ENCODE measurements at regions not wholly inside any gene's neighbourhood (a gene's known extent, or its start where the extent isn't known, plus 50 kb on each side); places are given as distances from the start of the nearest gene placed in this dataset.

DNA sequence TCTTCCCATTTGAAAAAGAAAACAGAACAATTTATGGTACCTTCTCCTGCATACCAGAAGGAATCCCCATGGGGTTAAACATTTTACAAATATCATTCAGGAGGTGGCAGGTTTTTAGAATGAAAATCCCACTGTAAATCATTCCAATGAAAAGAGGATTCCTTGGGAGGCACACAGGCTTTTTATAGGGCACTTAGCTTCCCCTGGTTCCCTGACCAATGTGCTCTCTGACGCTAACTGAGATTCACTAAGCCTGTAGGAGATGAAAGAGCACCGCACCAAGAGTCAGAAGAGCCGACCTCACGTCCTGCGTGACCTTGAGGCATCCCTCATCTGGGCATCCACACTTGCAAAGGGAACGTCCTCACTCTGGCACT, 82.5 kb downstream of the CMPK2 start:
- H3T11ph ChIP-seq (ENCODE audit: low read length) = no peak overlapping the region
- no peaks in the 10 kb centered on the region for H3K79me2 ChIP-seq (ENCODE audit: insufficient read depth, low read length)
- no peak for DNase-seq
- H3K9me3 ChIP-seq (ENCODE audit: control insufficient read depth, low read depth, low read length) = no peaks in the 10 kb centered on the region
- no peak overlapping the region for H3K14ac ChIP-seq (ENCODE audit: insufficient read depth, low read length)
- no peaks in the 10 kb centered on the region for H3K4me1 ChIP-seq (ENCODE audit: insufficient read depth, low read length)
- WGBS (ENCODE audit: extremely low coverage, insufficient read length, low lambda C conversion rate) = no CpG with 5 or more reads among the region's 6 CpGs
- H3K27me3 Mint-ChIP-seq (ENCODE audit: low read depth) = peaks cover 2% of the 10 kb centered on the region
- no peaks in the 10 kb centered on the region for H3K36me3 Mint-ChIP-seq (ENCODE audit: insufficient read depth in 1 of 3, low read depth in 3 of 3)
- no peak overlapping the region for H4K91ac ChIP-seq (ENCODE audit: insufficient read length, low read depth, low read length)
- H3K9me3 Mint-ChIP-seq = peaks cover 0 to 2% of the 10 kb centered on the region in 2 experiments; a peak in 1 of 5 replicates
- H3K4me1 Mint-ChIP-seq = no peaks in the 10 kb centered on the region
- H4K8ac ChIP-seq (replicated peaks; ENCODE audit: insufficient read length, low read depth, low read length) = no peak overlapping the region
- no peak overlapping the region for H3K27ac ChIP-seq (ENCODE audit: insufficient read length, low read depth, low read length)
- H2BK15ac ChIP-seq (ENCODE audit: low read depth, low read length) = no peak overlapping the region
- no peak overlapping the region for H3K4me3 Mint-ChIP-seq
- H3K23me2 ChIP-seq (ENCODE audit: insufficient read length, low read depth, low read length, poor library complexity, severe bottlenecking) = no peaks in the 10 kb centered on the region
- no peaks in the 10 kb centered on the region for H4K20me1 ChIP-seq (ENCODE audit: control insufficient read depth, insufficient read depth, insufficient read length)
- no peak overlapping the region for H2BK12ac ChIP-seq (ENCODE audit: insufficient read length, low read depth, low read length)
- no peak overlapping the region for H2BK20ac ChIP-seq (ENCODE audit: low read depth, low read length, poor library complexity, severe bottlenecking)
- H2AFZ ChIP-seq (ENCODE audit: low read length) = no peak overlapping the region
- no peak overlapping the region for H3K4ac ChIP-seq (ENCODE audit: low read depth, low read length)
- no peak overlapping the region for H3K9ac ChIP-seq (ENCODE audit: extremely low read depth, insufficient read length, low read length)
- H2BK120ac ChIP-seq (ENCODE audit: low read depth, low read length, poor library complexity, severe bottlenecking) = no peak overlapping the region
- TF ChIP-seq, protein P1, sequence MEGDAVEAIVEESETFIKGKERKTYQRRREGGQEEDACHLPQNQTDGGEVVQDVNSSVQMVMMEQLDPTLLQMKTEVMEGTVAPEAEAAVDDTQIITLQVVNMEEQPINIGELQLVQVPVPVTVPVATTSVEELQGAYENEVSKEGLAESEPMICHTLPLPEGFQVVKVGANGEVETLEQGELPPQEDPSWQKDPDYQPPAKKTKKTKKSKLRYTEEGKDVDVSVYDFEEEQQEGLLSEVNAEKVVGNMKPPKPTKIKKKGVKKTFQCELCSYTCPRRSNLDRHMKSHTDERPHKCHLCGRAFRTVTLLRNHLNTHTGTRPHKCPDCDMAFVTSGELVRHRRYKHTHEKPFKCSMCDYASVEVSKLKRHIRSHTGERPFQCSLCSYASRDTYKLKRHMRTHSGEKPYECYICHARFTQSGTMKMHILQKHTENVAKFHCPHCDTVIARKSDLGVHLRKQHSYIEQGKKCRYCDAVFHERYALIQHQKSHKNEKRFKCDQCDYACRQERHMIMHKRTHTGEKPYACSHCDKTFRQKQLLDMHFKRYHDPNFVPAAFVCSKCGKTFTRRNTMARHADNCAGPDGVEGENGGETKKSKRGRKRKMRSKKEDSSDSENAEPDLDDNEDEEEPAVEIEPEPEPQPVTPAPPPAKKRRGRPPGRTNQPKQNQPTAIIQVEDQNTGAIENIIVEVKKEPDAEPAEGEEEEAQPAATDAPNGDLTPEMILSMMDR (conservative IDR thresholded peaks at IDR 0.05) = no peak
- H3K18ac ChIP-seq (ENCODE audit: insufficient read length, low read depth, low read length) = no peak overlapping the region
- no peak overlapping the region for H4K5ac ChIP-seq (ENCODE audit: insufficient read length, low read depth, low read length)
- no peak overlapping the region for H3K27ac Mint-ChIP-seq
- H3K4me2 ChIP-seq (ENCODE audit: insufficient read depth, insufficient read length, low read length) = no peak overlapping the region
- H3K23ac ChIP-seq (ENCODE audit: insufficient read length, low read depth, low read length) = no peak overlapping the region
- H2AK5ac ChIP-seq (ENCODE audit: insufficient read length, low read length) = no peak overlapping the region
- no peaks in the 10 kb centered on the region for H3K79me1 ChIP-seq (ENCODE audit: insufficient read depth, low read depth, low read length, poor library complexity, severe bottlenecking)
- no peaks in the 10 kb centered on the region for H3K27me3 ChIP-seq (ENCODE audit: insufficient read depth, low read length)
- H2BK5ac ChIP-seq (ENCODE audit: insufficient read length, low read length) = no peak overlapping the region
- no peak overlapping the region for H3K56ac ChIP-seq (ENCODE audit: insufficient read length, low read depth, low read length)

Data from H9 (cell line).